GM10266 (cell line): ENCODE measurements at regions not wholly inside any gene's neighbourhood (a gene's known extent, or its start where the extent isn't known, plus 50 kb on each side); places are given as distances from the start of the nearest gene placed in this dataset.

Source experiments
- DNase-seq: peaks from one replicate; pipeline ENCODE4 v3.0.0; 2012; ENCODE audit errors: extremely low spot score
- CTCF ChIP-seq: IDR thresholded peaks from 2 replicates; pipeline ENCODE4 v1.5.1; 2012; ENCODE audit warnings: mild to moderate bottlenecking, low read depth; ENCODE audit not compliant: control insufficient read depth, insufficient read depth; ENCODE audit errors: missing control alignments

GRCh38 chr1:29639741-29640427 is 403.6 kb downstream of the PTPRU start:
- DNase-seq: no peak
- TF ChIP-seq CTCF: no peak

- DNase-seq: no peak
- TF ChIP-seq CTCF: no peak
Measured at GRCh38 chr1:29639156-29639736, 402.9 kb downstream of the PTPRU start.

- DNase-seq: no peak
- TF ChIP-seq CTCF: no peak
Measured at GRCh38 chr1:29638281-29638680, 402.0 kb downstream of the PTPRU start.

- no peak for DNase-seq
- no peak for TF ChIP-seq CTCF
Measured at GRCh38 chr1:29636936-29637335, 400.6 kb downstream of the PTPRU start.

GRCh38 chr1:29635501-29636263 is 399.4 kb downstream of the PTPRU start:
- no peak for TF ChIP-seq CTCF
- DNase-seq: no peak

GRCh38 chr1:29634746-29635335 is 398.5 kb downstream of the PTPRU start:
- no peak for TF ChIP-seq CTCF
- no peak for DNase-seq
